GM19025 (cell line): ENCODE measurements at regions not wholly inside any gene's neighbourhood (a gene's known extent, or its start where the extent isn't known, plus 50 kb on each side); places are given as distances from the start of the nearest gene placed in this dataset.

ENCODE experiments used
- ATAC-seq: cut with Tn5 transposase; IDR thresholded peaks from one replicate; pipeline ENCODE4 v1.9.1; 2021; ENCODE audit warnings: mild to moderate bottlenecking, low read depth, moderate library complexity; ENCODE audit not compliant: unreplicated experiment

DNA sequence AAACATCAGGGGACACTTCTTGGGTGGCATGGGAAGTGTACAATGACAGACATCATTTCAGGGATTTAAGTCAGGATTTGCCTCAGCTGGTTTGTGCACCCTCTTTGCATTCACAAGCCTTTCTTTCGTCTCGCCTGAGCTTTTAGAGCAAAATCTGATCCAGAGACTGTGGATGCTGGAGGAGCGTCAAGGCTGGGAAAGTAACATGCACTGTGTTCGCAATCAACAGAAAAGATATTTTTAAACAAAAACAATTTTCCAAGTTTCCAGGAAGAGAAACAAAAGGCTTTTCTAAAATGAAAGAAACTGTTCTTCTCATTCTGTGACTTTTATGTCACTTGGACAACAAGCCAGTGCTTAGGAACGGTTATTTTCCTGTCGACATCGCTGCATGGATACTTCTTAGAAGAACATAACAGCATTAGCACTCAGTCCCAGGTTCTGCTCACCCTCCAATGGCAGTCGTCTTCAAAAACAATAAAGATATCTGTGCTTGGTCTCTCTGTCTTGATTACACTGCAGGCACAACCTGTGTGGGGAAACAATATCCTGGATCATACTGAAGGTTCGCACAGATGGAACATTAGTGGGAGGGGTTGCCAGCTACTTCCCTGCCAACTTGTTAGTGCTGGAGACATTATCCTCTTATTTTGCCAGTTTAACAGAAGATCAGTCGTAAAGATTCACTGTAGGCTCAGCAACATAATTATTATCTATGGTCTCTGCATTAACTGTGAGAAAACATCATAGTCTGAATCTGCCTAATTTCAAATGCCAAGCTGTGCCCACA, 403.3 kb upstream of the ATP2B1 start:
- ATAC-seq = no peak

- ATAC-seq = no peak
Measured at GRCh38 chr12:90106568-90106967, 397.9 kb upstream of the ATP2B1 start.

DNA sequence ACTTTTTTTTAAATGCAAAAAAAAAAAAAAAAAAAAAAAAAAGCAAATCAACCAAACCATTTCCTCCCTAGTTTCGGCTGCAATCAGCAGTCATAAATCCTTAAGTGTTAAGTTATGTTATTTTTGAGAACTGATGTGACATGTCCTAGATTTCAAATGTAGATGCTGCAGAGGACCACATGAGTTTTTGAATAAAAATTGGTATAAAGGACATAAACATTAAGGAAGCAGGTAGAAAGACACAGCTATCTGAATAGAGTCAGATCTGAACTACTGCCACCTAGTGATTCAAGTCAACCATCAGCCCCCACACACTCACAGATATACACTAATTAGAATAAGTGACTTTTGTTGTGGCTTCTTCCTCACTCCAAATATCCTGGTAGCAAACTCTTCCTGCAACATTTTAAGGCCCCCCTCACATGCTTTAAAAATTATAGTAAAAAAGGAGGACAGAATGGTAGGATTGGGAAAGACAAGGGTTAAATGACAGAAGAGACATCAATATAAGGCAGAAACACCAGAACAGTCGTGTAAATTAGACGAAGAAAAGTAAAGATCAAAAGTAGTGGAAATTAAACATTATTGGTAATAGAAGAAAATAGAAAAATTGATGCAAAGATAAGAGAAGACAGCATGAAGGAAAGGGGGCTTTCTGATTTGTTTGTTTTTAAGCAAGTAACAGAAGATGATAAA, 394.5 kb upstream of the ATP2B1 start:
- peak; percentile 66 for ATAC-seq

GRCh38 chr12:90100579-90100978, 391.9 kb upstream of the ATP2B1 start:
- no peak for ATAC-seq

GRCh38 chr12:90099288-90099687, 390.6 kb upstream of the ATP2B1 start:
- ATAC-seq = no peak

DNA sequence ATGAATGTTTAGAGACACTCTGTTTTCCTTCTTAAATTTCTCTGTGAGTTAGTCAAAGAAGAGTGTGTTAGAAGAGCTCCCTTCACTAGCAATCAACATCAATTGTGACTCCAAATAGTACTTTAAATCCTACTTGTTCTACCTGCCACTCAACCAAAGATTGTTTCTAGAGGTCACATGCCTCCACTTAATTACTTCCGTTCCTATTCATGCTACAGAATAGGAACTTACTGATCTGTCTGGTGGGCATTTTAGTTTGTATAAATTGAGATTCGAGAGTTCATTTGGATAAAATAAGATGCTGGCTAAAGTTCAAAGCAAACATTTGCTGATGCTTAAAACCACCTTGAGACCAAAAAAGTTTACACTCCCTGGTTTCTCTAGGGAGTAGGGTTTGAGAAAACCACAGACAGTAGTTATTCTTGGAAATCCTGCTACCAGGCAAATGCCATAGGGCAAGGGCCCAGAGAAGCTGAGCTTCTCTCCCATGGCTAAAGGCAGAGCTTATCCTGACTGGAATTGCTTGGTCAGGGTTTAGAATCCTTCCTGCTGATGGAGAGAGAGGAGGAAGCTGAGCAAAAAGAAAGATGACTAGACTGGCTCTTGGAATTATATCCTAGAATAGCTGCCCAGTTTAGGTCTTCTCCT, 389.6 kb upstream of the ATP2B1 start:
- ATAC-seq = no peak

DNA sequence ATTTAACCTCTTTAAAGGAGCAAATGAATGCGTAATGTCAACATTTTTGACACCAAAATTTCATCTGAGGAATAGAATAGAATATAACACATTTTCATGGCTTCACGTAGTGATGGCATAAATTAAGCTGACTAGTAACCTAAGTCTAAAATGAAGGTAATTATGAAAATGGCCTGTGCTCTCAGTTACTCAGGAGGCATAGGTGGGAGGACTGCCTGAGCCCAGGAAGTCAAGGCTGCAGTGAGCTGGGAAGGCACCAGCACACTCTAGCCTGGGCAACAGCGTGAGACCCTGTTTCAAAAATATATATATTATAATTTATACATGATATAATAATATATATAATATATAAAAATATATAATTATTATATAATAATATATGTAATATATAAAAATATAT, 383.2 kb upstream of the ATP2B1 start:
- no peak for ATAC-seq

DNA sequence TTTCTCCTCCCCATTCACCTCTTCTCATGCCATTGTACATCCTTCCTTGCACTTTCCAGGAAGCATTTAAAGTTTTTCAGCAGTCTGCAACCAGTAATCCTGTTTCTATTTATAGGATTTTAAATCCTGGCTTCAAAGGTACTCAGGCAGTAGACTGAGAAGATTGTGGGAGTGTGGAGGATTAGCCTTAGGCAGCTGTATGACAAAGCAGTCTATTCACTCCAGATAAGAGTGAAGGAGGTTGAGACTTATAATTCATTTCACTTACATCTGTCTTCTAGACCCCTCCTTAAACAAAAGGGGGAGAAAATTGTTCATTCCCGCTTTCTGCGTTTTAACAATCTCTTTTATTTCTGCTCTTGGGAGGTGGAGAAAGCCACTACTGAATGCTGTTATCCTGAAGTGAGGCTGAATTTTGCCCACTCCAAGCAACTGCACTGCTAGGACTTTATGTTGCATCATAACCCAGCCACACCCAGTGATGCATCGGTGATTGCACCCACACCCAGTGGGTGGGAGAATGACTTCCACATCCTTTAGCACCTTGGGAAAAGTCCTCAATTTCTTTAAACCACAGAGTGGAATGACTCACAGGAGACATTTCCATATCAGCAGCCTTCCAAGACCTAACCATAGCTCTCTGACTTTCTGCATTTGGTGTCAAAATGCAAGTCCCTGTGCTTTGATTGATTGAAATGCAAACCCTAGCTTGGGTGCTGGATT, 382.5 kb upstream of the ATP2B1 start:
- ATAC-seq = no peak

GRCh38 chr12:90086281-90086680, 377.6 kb upstream of the ATP2B1 start:
- ATAC-seq = no peak

DNA sequence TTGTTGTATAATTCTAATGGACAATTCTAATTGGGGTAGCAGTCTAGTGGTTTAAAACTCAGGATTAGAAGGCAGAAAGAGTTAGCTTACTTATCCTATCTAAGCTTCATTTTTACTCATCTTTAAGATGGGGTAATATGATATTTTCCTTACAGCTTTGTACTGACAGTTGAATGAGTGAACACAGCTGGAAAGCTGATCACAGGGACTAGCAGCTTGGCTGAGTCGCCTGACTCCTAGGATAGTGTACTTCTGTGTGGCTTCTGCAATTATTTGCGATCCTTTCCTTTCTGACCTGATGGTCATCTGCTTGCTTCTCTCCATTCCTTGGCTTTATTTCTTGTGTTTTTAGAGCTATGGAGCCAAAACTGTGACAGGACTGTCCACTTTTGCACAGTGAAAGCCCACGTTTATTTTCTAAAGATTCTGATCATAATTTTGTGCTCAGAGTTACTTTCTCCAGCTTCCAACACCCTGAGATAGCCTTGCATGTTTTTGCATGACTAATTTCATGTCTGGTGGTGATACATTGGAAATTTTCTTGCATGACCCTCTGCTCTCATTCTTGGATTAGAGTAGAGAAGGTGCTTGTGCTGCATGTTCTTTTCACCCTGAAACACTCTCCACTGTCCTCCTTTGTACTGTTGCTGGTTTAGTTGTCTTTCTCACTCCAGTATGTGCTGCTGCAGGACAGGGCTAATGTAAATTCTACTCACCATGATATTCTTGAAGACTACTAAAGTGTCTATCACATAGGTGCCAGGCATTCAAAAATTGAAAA, 377.0 kb upstream of the ATP2B1 start:
- no peak for ATAC-seq

GRCh38 chr12:90084018-90084417, 375.4 kb upstream of the ATP2B1 start:
- ATAC-seq = no peak

DNA sequence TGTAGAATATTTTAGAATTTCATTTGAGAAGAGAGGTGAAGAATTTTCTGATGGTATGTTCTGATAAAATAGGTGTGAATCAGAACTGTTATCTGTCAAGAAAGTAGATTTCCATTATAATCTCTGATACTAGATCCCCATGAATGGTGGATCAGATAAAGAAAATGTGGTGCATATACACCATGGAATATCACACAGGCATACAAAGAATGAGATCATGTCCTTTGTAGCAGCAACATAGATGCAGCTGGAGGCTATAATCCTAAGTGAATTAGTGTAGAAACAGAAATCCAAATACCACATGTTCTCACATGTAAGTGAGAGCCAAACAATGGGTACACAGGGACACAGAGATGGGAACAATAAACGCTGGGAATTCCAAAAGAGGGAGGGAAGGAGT, 372.0 kb upstream of the ATP2B1 start:
- ATAC-seq = no peak

- no peak for ATAC-seq
Measured at GRCh38 chr12:90079529-90080210, 371.0 kb upstream of the ATP2B1 start.

DNA sequence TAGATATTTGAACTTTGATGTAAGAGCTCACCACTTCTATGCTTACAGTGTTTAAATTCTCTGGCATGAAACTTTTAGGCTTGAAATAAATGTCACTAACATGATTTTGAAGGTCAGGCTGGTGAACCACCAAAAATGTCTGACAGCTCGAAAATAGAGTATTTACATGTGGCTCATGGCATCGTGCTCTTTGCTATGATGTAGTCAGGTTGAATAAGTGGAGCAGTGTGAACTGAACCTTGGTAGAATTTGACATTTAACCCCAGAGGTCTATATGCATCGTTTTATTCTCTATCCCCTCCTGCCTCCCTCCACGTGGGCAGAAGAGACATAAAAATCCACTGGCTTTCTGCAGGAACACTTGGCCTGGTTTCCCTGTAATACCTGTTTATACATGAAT, 369.7 kb upstream of the ATP2B1 start:
- ATAC-seq = no peak

DNA sequence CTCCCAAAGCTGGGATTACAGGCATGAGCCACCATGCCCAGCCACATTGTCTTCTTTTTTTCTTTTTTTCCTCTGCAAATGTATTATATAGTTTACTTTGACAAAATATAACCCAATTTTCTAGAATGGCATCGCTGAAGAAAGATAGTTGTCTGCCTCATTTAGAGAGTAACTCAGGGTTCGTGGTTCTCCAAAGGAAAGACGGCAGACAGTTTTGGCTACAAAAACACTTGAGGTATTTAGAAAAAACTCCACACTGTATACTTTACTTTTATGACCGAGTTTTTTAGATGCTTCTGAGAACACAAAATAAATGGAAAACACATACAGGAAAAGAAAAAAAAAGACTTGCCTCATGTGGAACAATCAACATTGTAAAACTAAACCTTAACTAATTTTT, 369.1 kb upstream of the ATP2B1 start:
- ATAC-seq = no peak

GRCh38 chr12:90076851-90077319, 368.2 kb upstream of the ATP2B1 start:
- ATAC-seq = no peak

DNA sequence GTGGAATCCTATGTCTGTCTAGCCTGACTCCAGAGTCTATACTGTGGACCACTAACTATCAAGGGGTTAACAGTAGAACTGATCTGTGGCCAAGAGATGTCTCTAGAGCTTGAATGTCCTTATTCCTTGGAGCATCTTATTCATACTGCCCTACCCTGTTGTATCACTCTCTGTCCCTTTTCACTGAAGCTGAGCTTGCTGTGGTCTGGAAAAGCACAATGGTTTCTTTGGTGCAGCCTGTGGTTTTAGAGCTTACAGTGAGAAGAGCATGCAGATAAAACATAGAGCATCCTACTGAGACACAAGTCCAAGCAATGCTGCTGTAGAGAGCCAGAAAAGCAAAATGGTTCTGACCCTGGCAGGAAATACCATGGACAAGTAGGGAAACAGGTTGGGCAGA, 367.0 kb upstream of the ATP2B1 start:
- no peak for ATAC-seq

- no peak for ATAC-seq
Measured at GRCh38 chr12:90074086-90074485, 365.4 kb upstream of the ATP2B1 start.

- no peak for ATAC-seq
Measured at GRCh38 chr12:90071996-90072395, 363.4 kb upstream of the ATP2B1 start.

DNA sequence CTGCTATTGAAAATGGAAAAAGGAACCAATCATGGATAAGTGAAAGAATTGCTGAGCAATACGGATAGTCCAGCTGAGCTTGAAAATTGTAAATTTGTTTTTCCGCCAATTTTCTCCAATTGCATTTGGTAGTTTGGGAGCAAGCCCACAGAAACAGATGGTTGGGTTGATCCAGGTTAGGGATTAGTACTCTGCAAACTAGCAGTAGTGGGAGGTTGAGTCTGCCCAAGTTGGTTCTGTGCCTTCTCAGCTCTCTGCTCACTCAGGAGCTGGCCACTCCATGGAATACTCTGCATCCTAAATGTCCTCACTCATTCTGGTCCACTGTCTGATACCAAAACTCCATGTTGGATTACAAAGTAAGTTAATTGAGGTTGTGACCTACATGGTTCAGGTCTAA, 361.1 kb upstream of the ATP2B1 start:
- ATAC-seq = no peak
